ENCODE measurements at regions not wholly inside any gene's neighbourhood (a gene's known extent, or its start where the extent isn't known, plus 50 kb on each side); places are given as distances from the start of the nearest gene placed in this dataset.
A peak's percentile ranks its signal among the peaks of the same experiment; 100 is the strongest.

DNA sequence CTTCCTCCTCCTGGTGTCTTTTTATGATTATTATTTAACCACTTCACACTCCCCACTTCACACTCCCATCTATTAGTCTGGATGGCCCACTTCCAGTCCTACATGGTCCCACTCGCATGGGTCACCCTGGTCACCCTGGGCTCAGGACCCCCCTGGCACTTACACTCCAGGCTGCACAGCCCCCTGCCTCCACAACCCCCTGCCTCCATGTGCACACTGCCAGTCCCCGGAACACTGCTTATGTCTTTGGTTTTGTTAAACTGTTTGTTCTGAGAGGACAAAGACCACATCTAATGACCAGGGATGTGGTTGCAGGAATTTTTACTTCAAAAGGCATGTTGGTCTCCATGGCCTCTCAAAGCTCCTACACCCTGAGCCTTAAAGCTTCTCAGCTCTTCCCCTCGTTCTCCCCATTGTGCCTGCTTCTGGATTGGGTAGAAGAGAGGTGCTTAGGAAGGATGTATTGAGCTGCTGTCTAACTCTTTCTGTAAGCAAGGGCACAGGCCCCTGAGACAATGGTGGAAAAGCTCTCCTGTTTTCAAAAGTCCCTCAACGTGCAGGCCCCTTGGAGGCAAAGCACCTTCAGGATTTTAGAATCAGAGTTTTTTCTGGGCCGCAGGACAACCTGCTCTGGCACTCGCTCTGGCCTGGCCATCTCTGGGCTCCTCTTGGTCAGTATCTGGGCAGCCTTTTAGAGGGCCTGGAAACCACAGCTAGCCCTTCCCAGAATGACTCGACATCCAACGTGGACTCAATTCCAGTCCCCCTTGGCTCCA, 150.0 kb upstream of the HAAO start:
- Histone ChIP-seq H3K9me3 (ENCODE audit: control insufficient read depth, insufficient read depth, low read length) (no peaks in the 10 kb centered on the region), H3K27me3 (ENCODE audit: control insufficient read depth, insufficient read depth, low read length) (no peaks in the 10 kb centered on the region), H3K4me3 (ENCODE audit: low read depth, low read length) (no peak overlapping the region), H3K4me1 (ENCODE audit: control insufficient read depth, insufficient read depth, low read length) (peaks cover 21% of the 10 kb centered on the region), H3K27ac (ENCODE audit: low read depth, low read length) (no peak overlapping the region), H3K36me3 (ENCODE audit: control insufficient read depth, insufficient read depth, low read length) (no peaks in the 10 kb centered on the region)
- no peak for DNase-seq (ENCODE audit: low read depth in 4 of 6, low spot score in 6 of 6)
- WGBS (ENCODE audit: insufficient coverage): 99% methylated on average over 6 of the region's 8 CpGs

DNA sequence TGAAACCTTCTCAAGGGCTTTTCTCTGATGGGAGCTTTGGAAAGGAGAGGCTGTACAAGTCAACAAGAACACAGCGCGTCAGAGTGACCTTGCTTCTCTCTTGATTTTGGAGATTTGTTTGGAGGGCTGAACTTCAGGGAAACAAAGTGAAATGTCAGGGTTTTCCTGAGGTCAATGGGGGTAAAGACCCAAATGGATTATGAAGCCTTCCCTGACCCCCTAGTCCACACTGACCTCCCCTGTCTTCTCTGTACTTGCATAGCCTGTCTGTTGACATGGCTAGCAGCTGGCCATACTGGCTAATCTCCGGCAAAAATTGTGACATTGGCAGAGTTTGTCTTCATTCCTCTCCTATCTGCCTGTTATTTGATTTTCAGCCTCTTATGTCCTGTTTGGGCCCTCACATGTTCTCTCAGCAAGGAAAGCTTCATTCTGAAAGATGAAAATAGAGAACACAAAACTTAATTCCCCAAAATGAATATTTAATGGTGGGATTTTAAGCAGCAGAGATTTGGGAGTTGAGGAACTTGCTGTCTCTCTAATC, 149.3 kb upstream of the HAAO start:
- WGBS (ENCODE audit: insufficient coverage): 100% methylated on average over 2 of the region's 3 CpGs
- DNase-seq (ENCODE audit: low read depth in 4 of 6, low spot score in 6 of 6): no peak
- Histone ChIP-seq H3K27ac (ENCODE audit: low read depth, low read length) (no peak overlapping the region), H3K36me3 (ENCODE audit: control insufficient read depth, insufficient read depth, low read length) (no peaks in the 10 kb centered on the region), H3K9me3 (ENCODE audit: control insufficient read depth, insufficient read depth, low read length) (no peaks in the 10 kb centered on the region), H3K4me1 (ENCODE audit: control insufficient read depth, insufficient read depth, low read length) (peaks cover 22% of the 10 kb centered on the region), H3K27me3 (ENCODE audit: control insufficient read depth, insufficient read depth, low read length) (no peaks in the 10 kb centered on the region), H3K4me3 (ENCODE audit: low read depth, low read length) (no peak overlapping the region)

DNA sequence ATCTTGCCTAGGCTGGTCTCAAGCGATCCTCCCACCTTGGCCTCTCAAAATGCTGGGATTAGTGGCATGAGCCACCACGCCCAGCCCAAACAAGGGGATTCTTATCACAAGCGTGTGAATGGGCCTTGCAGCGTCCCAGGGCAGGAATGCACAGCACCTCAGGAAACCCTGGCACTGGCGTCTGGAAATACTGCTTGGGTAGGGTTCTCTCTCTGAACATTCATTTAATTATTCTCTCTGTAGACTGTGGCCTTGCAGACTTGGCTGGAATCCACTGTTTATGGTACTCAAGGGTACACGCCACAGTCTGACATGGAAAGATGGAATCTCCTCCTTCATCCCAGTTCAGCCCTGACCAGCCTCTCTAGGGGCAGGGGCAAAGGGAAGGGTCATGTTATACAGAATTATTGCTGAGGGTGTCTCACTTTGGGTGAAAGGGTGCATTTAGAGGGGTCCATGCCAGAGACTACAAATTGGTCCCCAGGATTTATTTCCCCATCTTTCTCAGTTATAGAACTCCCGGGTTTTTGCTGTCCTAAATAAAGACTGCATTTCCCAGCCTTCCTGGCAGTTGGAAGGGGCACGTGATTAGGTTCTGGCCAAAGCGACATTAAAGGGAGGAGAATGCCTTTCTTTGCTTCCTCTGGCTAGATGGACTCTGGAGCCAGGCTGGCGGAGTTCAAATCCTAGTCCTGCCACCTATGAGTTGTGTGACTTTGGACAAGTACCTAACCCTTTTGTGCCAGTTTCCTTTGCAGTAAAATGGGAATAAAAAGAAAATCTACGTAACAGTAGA, 147.2 kb upstream of the HAAO start:
- H3K27ac ChIP-seq (ENCODE audit: low read depth, low read length): peak overlapping the region; percentile 6
- H3K4me3 ChIP-seq (ENCODE audit: low read depth, low read length): no peak overlapping the region
- WGBS (ENCODE audit: insufficient coverage): 73% methylated on average over 8 of the region's 11 CpGs
- H3K36me3 ChIP-seq (ENCODE audit: control insufficient read depth, insufficient read depth, low read length): no peaks in the 10 kb centered on the region
- peak in 1 of 6 donors; percentile 6 for DNase-seq (ENCODE audit: low read depth in 4 of 6, low spot score in 6 of 6)
- peaks cover 23% of the 10 kb centered on the region for H3K4me1 ChIP-seq (ENCODE audit: control insufficient read depth, insufficient read depth, low read length)
- H3K9me3 ChIP-seq (ENCODE audit: control insufficient read depth, insufficient read depth, low read length): no peaks in the 10 kb centered on the region
- no peaks in the 10 kb centered on the region for H3K27me3 ChIP-seq (ENCODE audit: control insufficient read depth, insufficient read depth, low read length)

DNA sequence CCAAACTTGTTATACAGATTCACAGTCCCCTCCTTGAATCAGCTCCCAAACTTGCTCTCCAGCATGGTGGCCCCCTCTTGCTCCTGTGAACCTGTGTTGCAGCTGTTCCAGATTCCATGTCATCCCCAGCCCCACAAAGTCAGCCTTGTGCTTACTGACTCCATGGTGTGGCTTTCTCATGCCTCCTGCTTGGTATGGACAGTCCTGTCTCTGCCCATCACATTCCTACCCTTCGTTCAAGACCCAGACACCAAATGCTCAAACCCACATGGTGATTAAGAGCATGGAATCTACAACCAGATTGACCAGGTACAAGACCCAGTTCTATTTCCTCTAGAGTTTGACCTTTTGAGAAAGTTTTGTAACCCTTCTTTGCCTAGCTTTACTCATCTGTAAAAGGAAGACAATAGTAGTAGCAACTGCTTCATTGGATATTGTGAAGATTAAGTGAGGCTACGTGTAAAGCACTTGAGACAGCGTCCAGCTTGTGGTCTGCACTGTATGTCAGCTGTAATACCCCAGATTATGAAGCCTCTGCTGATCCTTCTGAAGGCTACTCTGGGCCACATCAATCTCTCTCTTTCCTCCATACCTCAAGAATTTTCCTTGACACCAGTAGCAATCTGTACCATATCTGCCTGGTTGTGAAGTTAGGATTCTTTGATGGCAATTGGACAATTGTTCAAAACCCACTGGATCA, 146.4 kb upstream of the HAAO start:
- H3K27ac ChIP-seq (ENCODE audit: low read depth, low read length): no peak overlapping the region
- H3K4me1 ChIP-seq (ENCODE audit: control insufficient read depth, insufficient read depth, low read length): peaks cover 31% of the 10 kb centered on the region
- H3K9me3 ChIP-seq (ENCODE audit: control insufficient read depth, insufficient read depth, low read length): no peaks in the 10 kb centered on the region
- no CpG with 5 or more reads among the region's 3 CpGs for WGBS (ENCODE audit: insufficient coverage)
- no peaks in the 10 kb centered on the region for H3K36me3 ChIP-seq (ENCODE audit: control insufficient read depth, insufficient read depth, low read length)
- DNase-seq (ENCODE audit: low read depth in 4 of 6, low spot score in 6 of 6): no peak
- H3K27me3 ChIP-seq (ENCODE audit: control insufficient read depth, insufficient read depth, low read length): no peaks in the 10 kb centered on the region
- no peak overlapping the region for H3K4me3 ChIP-seq (ENCODE audit: low read depth, low read length)

DNA sequence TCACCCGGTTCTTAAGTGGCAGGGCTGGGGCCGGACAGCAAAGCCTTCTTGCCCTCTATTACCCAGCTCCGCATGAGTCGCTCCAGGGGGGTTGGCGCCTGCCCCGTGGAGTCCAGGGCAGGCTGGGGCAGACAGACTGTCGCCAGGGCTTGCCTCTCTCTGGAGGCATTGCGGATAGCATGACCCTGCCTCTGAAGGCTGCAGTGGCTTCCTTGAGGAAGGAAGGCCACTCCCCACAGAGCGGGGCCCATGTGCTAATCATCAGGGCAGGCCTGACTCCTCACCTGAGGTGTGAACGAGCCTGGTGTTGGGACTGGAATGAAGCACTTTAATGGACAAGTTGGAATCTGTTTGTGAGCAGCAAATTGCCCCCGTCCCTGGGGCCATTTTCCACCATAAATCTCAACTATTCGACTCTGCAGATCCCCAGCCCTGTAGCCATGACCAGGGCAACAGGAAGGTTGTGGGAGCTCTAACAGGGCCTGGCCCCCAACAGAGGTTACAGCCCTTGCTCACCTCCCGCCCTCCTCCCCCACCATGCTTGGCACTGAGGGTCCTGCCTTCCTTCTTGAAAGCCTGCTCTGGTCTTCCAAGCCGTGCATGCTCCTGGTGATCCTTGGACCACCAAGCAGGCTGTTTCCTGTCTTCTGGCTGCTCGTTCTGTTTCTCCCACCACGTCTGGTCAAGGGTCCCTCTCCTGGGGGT, 144.9 kb upstream of the HAAO start:
- 92% methylated on average over 14 of the region's 16 CpGs for WGBS (ENCODE audit: insufficient coverage)
- Histone ChIP-seq H3K4me1 (ENCODE audit: control insufficient read depth, insufficient read depth, low read length) (peaks cover 36% of the 10 kb centered on the region), H3K27me3 (ENCODE audit: control insufficient read depth, insufficient read depth, low read length) (no peaks in the 10 kb centered on the region), H3K4me3 (ENCODE audit: low read depth, low read length) (no peak overlapping the region), H3K27ac (ENCODE audit: low read depth, low read length) (no peak overlapping the region), H3K9me3 (ENCODE audit: control insufficient read depth, insufficient read depth, low read length) (no peaks in the 10 kb centered on the region), H3K36me3 (ENCODE audit: control insufficient read depth, insufficient read depth, low read length) (no peaks in the 10 kb centered on the region)
- DNase-seq (ENCODE audit: low read depth in 4 of 6, low spot score in 6 of 6): no peak

DNA sequence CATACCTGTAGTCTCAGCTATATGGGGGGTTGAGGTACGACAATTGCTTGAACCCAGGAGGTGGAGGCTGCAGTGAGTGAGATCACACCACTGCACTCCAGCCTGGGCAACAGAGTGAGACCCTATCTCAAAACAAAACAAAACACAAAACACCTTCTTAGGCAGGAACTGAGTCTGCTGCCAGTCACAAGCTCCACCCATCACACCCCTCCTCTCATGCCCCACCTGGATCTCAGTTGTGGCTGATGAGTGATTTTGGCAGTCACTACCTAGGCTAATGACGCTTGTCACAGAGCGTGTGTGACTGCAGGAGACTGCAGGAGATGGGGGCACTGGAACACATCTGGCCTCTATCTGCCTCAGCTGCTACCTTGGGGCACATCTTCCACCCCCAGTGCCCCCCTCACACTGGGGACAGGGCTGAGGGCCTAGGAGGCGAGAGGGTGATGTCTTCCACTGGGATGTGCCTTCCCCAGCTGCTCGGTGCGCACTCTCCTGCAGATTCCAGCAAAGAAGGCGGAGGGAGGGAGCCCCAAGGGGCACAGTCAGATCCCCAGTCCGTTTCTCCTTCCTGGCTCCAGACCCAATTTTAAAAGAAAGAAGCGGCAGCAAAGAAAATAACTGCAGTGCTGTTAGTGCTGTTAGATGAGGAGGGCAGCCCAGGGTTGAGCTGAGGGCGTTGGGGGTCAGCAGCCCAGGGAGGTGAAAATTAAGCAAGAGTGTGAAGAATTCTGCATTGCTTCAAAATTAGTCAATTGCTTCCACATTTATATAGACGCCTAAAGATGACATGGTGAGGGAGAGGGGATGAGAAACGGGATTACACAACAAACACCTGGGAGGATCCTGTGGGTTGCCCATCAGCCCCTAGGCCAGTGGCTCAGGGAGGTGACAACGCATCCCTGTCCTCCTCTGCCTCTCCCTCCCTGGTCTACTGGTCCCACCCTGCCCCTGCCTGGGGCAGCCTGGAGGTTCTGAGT, 143.6 kb upstream of the HAAO start:
- no peaks in the 10 kb centered on the region for H3K36me3 ChIP-seq (ENCODE audit: control insufficient read depth, insufficient read depth, low read length)
- peaks cover 49% of the 10 kb centered on the region for H3K4me1 ChIP-seq (ENCODE audit: control insufficient read depth, insufficient read depth, low read length)
- H3K27me3 ChIP-seq (ENCODE audit: control insufficient read depth, insufficient read depth, low read length): no peaks in the 10 kb centered on the region
- WGBS (ENCODE audit: insufficient coverage): 65% methylated on average over 8 of the region's 13 CpGs
- H3K9me3 ChIP-seq (ENCODE audit: control insufficient read depth, insufficient read depth, low read length): no peaks in the 10 kb centered on the region
- H3K4me3 ChIP-seq (ENCODE audit: low read depth, low read length): no peak overlapping the region
- no peak overlapping the region for H3K27ac ChIP-seq (ENCODE audit: low read depth, low read length)
- peak in 1 of 6 donors; percentile 58 for DNase-seq (ENCODE audit: low read depth in 4 of 6, low spot score in 6 of 6)

DNA sequence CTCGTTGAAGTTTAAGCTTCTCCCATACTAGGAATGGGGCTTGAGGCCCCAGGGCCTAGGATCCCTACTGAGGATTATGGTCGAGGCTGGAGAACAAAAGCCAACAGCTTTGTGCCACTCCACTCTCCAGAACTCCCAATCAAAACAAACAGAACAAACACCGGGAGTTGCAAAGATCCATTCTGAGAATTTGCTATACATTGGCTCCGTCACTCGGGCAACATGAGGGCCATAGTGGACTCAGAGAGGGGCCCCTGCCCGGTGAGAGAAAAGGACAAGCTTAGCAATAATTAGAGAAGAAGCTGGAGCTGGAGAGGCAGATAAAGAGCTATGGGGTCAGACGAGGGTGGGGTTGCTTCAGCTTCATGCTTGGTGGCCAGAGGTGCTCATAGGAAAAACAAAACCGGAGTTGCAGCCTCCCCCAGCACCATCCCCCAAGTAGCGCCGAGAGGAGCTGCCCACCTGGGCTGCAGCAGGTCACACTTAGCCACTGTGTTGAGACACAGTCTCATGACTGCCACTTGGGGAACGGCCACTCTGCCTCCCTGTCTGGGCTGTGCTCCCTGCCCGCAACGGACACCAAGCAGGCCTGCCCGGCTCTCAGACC, 142.3 kb upstream of the HAAO start:
- H3K27ac ChIP-seq (ENCODE audit: low read depth, low read length): no peak overlapping the region
- H3K4me3 ChIP-seq (ENCODE audit: low read depth, low read length): no peak overlapping the region
- WGBS (ENCODE audit: insufficient coverage): 61% methylated on average over 8 of the region's 14 CpGs
- H3K36me3 ChIP-seq (ENCODE audit: control insufficient read depth, insufficient read depth, low read length): no peaks in the 10 kb centered on the region
- no peaks in the 10 kb centered on the region for H3K9me3 ChIP-seq (ENCODE audit: control insufficient read depth, insufficient read depth, low read length)
- DNase-seq (ENCODE audit: low read depth in 4 of 6, low spot score in 6 of 6): no peak
- no peaks in the 10 kb centered on the region for H3K27me3 ChIP-seq (ENCODE audit: control insufficient read depth, insufficient read depth, low read length)
- H3K4me1 ChIP-seq (ENCODE audit: control insufficient read depth, insufficient read depth, low read length): peaks cover 61% of the 10 kb centered on the region

DNA sequence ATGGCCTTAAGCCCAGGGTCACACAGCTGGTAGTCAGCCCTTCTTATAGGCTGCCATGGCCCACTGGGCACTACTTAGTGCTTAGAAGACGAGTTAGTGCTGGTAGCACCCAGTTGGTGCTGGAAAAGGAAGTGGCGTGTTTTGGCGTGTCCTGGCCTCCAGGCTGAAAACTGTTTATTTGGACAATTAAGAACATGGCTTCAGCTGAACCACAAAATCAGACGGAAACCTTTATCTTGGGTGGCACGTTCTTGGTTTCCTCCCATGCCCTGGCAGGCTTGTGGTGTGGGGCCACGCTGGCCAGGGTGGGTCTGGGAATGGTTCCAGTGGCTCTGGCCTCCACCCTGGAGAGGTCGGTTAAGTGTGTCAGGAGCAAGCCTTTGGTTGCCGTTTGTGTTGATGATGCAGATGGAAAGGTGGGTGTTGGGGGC, 141.5 kb upstream of the HAAO start:
- peaks cover 65% of the 10 kb centered on the region for H3K4me1 ChIP-seq (ENCODE audit: control insufficient read depth, insufficient read depth, low read length)
- 89% methylated on average over 6 of the region's 8 CpGs for WGBS (ENCODE audit: insufficient coverage)
- H3K9me3 ChIP-seq (ENCODE audit: control insufficient read depth, insufficient read depth, low read length): no peaks in the 10 kb centered on the region
- no peak for DNase-seq (ENCODE audit: low read depth in 4 of 6, low spot score in 6 of 6)
- no peaks in the 10 kb centered on the region for H3K27me3 ChIP-seq (ENCODE audit: control insufficient read depth, insufficient read depth, low read length)
- H3K27ac ChIP-seq (ENCODE audit: low read depth, low read length): no peak overlapping the region
- no peak overlapping the region for H3K4me3 ChIP-seq (ENCODE audit: low read depth, low read length)
- no peaks in the 10 kb centered on the region for H3K36me3 ChIP-seq (ENCODE audit: control insufficient read depth, insufficient read depth, low read length)

Measured in spinal cord (tissue), 9 donors.